AG09309 (cell line): ENCODE measurements at regions not wholly inside any gene's neighbourhood (a gene's known extent, or its start where the extent isn't known, plus 50 kb on each side); places are given as distances from the start of the nearest gene placed in this dataset.

ENCODE experiments used
- DNase-seq: peaks from one replicate; pipeline ENCODE4 v3.0.0-alpha.2; 2010; ENCODE audit warnings: low read depth
- H3K4me3 ChIP-seq: 2 replicates; pipeline ENCODE4 v1.5.1; 2011; ENCODE audit warnings: mild to moderate bottlenecking, low read depth, low read length, moderate library complexity; ENCODE audit not compliant: control insufficient read depth
- TF ChIP-seq, protein P1 (sequence below): IDR thresholded peaks from 2 replicates; pipeline ENCODE4 v1.5.1; 2011; ENCODE audit warnings: mild to moderate bottlenecking, low read depth, low read length, inconsistent platforms; ENCODE audit not compliant: insufficient read depth, control insufficient read depth; ENCODE audit errors: missing control alignments

DNA sequence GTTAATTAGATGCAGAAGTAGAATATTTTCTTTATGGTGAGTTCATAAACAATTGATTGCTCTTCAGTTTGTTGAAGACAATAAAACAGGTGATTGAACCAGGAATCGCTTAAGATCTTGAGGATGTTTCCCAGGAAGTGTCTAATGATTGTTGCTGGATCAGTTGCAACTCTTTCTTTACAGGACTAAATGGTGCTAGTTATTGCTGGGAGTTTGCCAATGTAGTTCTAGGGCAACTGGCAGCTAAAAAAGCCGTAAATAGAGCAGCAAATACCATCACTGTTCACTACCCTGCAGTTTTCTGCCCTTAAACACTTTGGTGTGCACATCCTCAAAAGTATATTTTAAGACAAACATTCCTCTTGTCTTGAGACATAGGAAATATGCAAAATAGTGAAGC lies 119.2 kb upstream of the ANK3 start:
- no peak overlapping the region for H3K4me3 ChIP-seq
- no peak for DNase-seq
- TF ChIP-seq, protein P1, sequence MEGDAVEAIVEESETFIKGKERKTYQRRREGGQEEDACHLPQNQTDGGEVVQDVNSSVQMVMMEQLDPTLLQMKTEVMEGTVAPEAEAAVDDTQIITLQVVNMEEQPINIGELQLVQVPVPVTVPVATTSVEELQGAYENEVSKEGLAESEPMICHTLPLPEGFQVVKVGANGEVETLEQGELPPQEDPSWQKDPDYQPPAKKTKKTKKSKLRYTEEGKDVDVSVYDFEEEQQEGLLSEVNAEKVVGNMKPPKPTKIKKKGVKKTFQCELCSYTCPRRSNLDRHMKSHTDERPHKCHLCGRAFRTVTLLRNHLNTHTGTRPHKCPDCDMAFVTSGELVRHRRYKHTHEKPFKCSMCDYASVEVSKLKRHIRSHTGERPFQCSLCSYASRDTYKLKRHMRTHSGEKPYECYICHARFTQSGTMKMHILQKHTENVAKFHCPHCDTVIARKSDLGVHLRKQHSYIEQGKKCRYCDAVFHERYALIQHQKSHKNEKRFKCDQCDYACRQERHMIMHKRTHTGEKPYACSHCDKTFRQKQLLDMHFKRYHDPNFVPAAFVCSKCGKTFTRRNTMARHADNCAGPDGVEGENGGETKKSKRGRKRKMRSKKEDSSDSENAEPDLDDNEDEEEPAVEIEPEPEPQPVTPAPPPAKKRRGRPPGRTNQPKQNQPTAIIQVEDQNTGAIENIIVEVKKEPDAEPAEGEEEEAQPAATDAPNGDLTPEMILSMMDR, result no peak

DNA sequence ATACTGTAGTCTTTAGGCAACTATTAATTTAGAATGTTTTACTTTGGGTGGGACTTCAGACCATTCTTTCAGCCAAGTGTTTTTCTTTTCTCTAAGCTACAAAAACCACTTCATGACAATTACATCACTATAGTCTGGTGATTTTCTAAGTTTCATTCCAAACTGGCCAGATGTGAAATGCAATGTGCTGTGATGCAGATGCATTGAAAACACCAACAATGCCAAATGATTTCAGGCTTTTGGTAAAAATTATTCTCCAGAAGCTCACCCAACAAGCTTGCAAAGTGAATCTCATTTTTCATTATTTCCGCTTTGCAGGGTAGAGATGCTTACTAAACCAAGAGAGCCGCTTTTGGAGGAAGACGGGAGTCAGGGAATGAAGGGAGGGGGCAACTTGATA lies 118.4 kb upstream of the ANK3 start:
- TF ChIP-seq, protein P1, result no peak
- DNase-seq, result no peak
- no peak overlapping the region for H3K4me3 ChIP-seq

DNA sequence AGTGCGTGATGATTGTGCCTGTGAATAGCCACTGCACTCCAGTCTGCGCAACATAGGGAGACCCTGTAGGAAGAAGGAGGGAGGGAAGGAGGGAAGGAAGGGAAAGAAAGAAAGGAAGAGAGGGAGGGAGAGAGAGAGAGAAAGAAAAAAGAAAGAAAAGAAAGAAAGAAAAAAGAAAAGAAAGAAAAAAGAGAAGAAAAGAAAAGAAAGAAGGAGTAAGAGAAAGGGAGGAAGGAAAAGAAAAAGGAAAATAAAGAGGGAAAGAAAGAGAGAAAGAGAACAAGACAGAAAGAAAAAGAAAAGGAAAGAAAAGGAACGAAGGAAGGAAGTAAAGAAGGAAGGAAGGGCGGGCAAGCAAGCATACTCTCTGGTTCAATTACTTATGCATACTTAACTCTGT lies 112.9 kb upstream of the ANK3 start:
- TF ChIP-seq, protein P1, result no peak
- no peak for DNase-seq

DNA sequence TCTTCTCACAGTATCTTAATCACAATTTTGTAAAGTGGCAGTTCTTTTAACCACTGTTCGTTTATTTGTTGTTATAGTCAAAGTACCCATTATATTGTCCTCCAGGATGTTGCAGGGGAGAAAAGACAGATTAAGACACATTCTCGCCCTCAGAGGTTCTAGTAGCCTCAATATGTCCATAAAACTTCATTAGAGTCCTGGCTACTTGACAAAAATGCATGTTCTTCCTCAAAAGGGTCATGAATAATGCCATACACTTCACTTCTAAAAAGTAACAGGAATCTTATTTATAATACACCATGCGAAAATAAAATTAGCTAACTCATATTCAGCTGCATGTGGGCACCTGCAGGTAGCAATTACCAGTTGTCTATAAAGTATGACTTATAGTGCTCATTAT lies 109.3 kb upstream of the ANK3 start:
- TF ChIP-seq, protein P1, result no peak
- H3K4me3 ChIP-seq, result no peak overlapping the region
- no peak for DNase-seq

More for the DNA sequence above, 112.9 kb upstream of the ANK3 start:
- no peak overlapping the region for H3K4me3 ChIP-seq

DNA sequence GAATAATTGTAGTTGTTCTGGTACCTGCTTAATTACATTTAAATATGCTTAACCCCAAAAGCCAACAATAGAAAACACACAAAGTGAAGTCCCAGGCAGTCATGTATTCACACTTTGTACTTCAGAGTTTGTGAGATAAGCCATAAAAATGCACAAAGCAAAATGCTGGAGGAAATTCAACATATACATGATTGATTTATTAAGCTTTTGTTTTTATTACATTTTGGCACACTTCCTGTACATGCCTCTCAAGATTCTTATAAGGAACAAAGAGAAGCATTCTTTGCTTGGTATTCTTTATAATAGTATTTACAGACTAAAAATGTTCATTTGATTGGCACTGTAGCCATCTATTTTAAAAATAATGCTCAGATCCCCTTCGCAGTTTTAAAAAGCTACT lies 107.7 kb upstream of the ANK3 start:
- TF ChIP-seq, protein P1, result no peak
- H3K4me3 ChIP-seq, result no peak overlapping the region
- DNase-seq, result no peak

DNA sequence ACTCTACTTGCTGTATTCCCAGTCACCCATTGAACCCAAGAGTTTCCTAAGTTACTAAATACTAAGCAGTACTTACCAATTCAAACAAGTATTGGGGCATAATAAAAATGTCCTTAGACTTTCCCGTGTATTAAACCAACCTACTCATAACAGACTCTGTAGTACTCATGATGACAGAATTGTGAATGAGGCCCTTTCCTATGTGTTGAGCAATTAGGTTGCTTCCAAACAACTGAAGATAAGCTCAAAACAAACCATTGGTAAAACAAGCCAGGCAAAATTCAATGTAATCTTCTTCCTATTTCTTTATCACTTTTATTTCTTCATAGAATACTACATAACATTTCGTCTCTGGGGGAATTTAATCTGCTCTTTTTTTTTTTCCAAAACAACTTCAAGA lies 106.5 kb upstream of the ANK3 start:
- H3K4me3 ChIP-seq, result no peak overlapping the region
- TF ChIP-seq, protein P1, result no peak
- DNase-seq, result no peak

DNA sequence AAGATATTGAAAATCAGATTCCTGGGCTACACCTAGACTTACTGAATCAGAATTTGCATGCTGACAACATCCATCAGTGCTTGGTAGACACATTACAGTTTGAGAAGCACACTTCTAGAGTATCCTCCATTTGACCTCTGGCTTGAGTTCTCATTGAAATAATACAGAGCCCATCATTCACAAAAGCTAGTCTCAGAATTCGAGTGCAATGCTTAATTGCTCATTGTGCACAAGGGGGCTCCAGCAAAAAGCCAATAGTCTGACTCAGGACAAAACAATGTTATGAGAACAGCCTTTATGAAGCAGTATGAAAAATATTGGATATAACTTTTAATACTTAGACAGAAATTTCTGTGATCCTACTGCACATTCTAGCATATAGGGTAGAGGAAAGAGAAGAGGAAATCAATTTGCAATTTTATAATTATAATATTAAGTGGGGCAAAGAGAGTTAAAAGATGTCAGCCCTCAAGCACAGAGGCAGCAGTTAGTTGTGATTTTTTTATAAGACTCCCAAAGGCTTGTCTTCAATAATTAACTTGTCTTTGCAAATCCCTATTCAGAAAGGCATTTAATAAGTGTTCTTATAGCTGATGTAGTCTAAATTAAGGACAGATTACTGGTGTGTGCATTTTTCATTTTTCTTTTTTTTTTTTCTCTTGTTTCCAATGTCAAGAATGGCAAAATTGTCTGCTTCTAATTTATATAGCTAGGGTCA lies 105.8 kb upstream of the ANK3 start:
- H3K4me3 ChIP-seq, result no peak overlapping the region
- no peak for DNase-seq
- TF ChIP-seq, protein P1, result no peak
